CD4-positive, alpha-beta memory T cell (primary cell): ENCODE measurements at regions not wholly inside any gene's neighbourhood (a gene's known extent, or its start where the extent isn't known, plus 50 kb on each side); places are given as distances from the start of the nearest gene placed in this dataset.

Source experiments
- CTCF ChIA-PET: fragments of 350-600 bp; sonication (Branson Sonifier 250); formaldehyde crosslinking; loops from one replicate; lab custom pipeline; 2021; ENCODE audit warnings: inconsistent platforms; ENCODE audit not compliant: partially characterized antibody; lab: Charles Lee
- POLR2A ChIA-PET: fragments of 350-600 bp; sonication (Branson Sonifier 250); formaldehyde crosslinking; loops from one replicate; lab custom pipeline; 2021; ENCODE audit not compliant: partially characterized antibody; lab: Charles Lee
- DNase-seq, 5 donors: peaks; one replicate each; pipeline versions ENCODE4 v3.0.0 to v3.0.0-alpha.2; 2020 to 2022; ENCODE audit warnings: mixed read lengths in 1 of 5
- H3K27ac ChIP-seq: one replicate; pipeline ENCODE4 v1.7.0; 2013; ENCODE audit warnings: low read depth, low read length
- H3K27me3 ChIP-seq: 2 replicates; pipeline ENCODE4 v1.7.0; 2013; ENCODE audit warnings: mild to moderate bottlenecking, low read length, moderate library complexity; ENCODE audit not compliant: insufficient read depth
- H3K36me3 ChIP-seq: 2 replicates; pipeline ENCODE4 v1.7.0; 2013; ENCODE audit warnings: mild to moderate bottlenecking, low read length, moderate library complexity; ENCODE audit not compliant: insufficient read depth
- H3K4me1 ChIP-seq: 2 replicates; pipeline ENCODE4 v1.7.0; 2013; ENCODE audit warnings: mild to moderate bottlenecking, low read length, moderate library complexity; ENCODE audit not compliant: insufficient read depth
- H3K4me3 ChIP-seq, 2 donors: one replicate each; pipeline ENCODE4 v1.7.0; 2013; ENCODE audit warnings: low read length in 2 of 2, mild to moderate bottlenecking in 1 of 2
- H3K9me3 ChIP-seq, 2 donors: one replicate each; pipeline ENCODE4 v1.7.0; 2013; ENCODE audit warnings: low read length in 2 of 2, control low read depth in 1 of 2; ENCODE audit not compliant: control insufficient read depth in 1 of 2
- H3K27ac Mint-ChIP-seq, 7 donors: one replicate each; pipeline ENCODE4 v1.8.0; 2020 to 2021; ENCODE audit warnings: mixed read lengths in 7 of 7, mild to moderate bottlenecking in 6 of 7, inconsistent platforms in 3 of 7, moderate library complexity in 3 of 7
- H3K27me3 Mint-ChIP-seq, 2 donors: one replicate each; pipeline ENCODE4 v1.8.0; 2020 to 2021; ENCODE audit warnings: mixed read lengths in 2 of 2
- H3K36me3 Mint-ChIP-seq, 2 donors: one replicate each; pipeline ENCODE4 v1.8.0; 2020 to 2021; ENCODE audit warnings: mixed read lengths in 2 of 2, inconsistent platforms in 1 of 2, mild to moderate bottlenecking in 1 of 2
- H3K4me1 Mint-ChIP-seq, 4 donors: one replicate each; pipeline ENCODE4 v1.8.0; 2020 to 2021; ENCODE audit warnings: mixed read lengths in 4 of 4, mild to moderate bottlenecking in 1 of 4
- H3K4me3 Mint-ChIP-seq, 8 donors: one replicate each; pipeline ENCODE4 v1.8.0; 2020 to 2021; ENCODE audit warnings: mixed read lengths in 8 of 8, mild to moderate bottlenecking in 7 of 8, moderate library complexity in 6 of 8, inconsistent platforms in 3 of 8
- H3K9me3 Mint-ChIP-seq, 8 donors: one replicate each; pipeline ENCODE4 v1.8.0; 2020 to 2021; ENCODE audit warnings: mixed read lengths in 8 of 8, mild to moderate bottlenecking in 5 of 8, inconsistent platforms in 3 of 8, moderate library complexity in 1 of 8
- intact Hi-C: fragments of 100-400 bp; cut with micrococcal nuclease; formaldehyde crosslinking; loops from one replicate; pipeline ENCODE4 v1.15.1; 2023

GRCh38 chr2:104793966-104794365 lies 59.9 kb upstream of the POU3F3 start:
- no peak overlapping the region for H3K27ac ChIP-seq
- no peaks in the 10 kb centered on the region for H3K27me3 ChIP-seq
- ChIA-PET CTCF (no interaction called here), POLR2A (no interaction called here)
- Mint-ChIP-seq H3K4me1 (no peaks in the 10 kb centered on the region), H3K27me3 (peaks cover 0 to 1% of the 10 kb centered on the region in 2 donors), H3K27ac (no peak overlapping the region), H3K9me3 (peaks cover 0 to 2% (median 0%) of the 10 kb centered on the region in 8 donors), H3K4me3 (no peak overlapping the region), H3K36me3 (no peaks in the 10 kb centered on the region)
- no peak overlapping the region for H3K4me3 ChIP-seq
- intact Hi-C loops: no loop called here
- no peaks in the 10 kb centered on the region for H3K36me3 ChIP-seq
- no peaks in the 10 kb centered on the region for H3K4me1 ChIP-seq
- H3K9me3 ChIP-seq: no peaks in the 10 kb centered on the region
- DNase-seq: no peak

GRCh38 chr2:104794441-104794840 lies 59.5 kb upstream of the POU3F3 start:
- no peak for DNase-seq
- Mint-ChIP-seq H3K27me3 (peaks cover 0 to 1% of the 10 kb centered on the region in 2 donors), H3K36me3 (no peaks in the 10 kb centered on the region), H3K27ac (no peak overlapping the region), H3K4me1 (no peaks in the 10 kb centered on the region), H3K4me3 (no peak overlapping the region), H3K9me3 (peaks cover 0 to 2% (median 0%) of the 10 kb centered on the region in 8 donors)
- Histone ChIP-seq H3K27ac (no peak overlapping the region), H3K27me3 (no peaks in the 10 kb centered on the region), H3K4me3 (no peak overlapping the region), H3K36me3 (no peaks in the 10 kb centered on the region), H3K9me3 (no peaks in the 10 kb centered on the region), H3K4me1 (no peaks in the 10 kb centered on the region)
- POLR2A ChIA-PET: no interaction called here
- intact Hi-C loops: no loop called here
- CTCF ChIA-PET: no interaction called here
